KOPT-K1 (cell line): ENCODE measurements at regions not wholly inside any gene's neighbourhood (a gene's known extent, or its start where the extent isn't known, plus 50 kb on each side); places are given as distances from the start of the nearest gene placed in this dataset.

Experiments used
- H3K27ac ChIP-seq: fragments of 200-600 bp; sonication (generic); 2 replicates; pipeline ENCODE4 v1.5.1; 2016; ENCODE audit warnings: antibody characterized with exemption, mild to moderate bottlenecking, low read depth, low read length; ENCODE audit not compliant: poor library complexity, severe bottlenecking
- H3K36me3 ChIP-seq: fragments of 200-600 bp; sonication (generic); 2 replicates; pipeline ENCODE4 v1.5.1; 2017; ENCODE audit warnings: antibody characterized with exemption, mild to moderate bottlenecking, low read length, moderate library complexity; ENCODE audit not compliant: insufficient read depth
- H3K9me3 ChIP-seq: fragments of 200-600 bp; sonication (generic); 2 replicates; pipeline ENCODE4 v1.5.1; 2017; ENCODE audit warnings: antibody characterized with exemption, low read length, mild to moderate bottlenecking; ENCODE audit not compliant: insufficient read depth, poor library complexity, severe bottlenecking

- Histone ChIP-seq H3K36me3 (no peaks in the 10 kb centered on the region), H3K27ac (no peak overlapping the region), H3K9me3 (peaks cover 8% of the 10 kb centered on the region)
Observed at GRCh38 chr14:101457936-101458740, 103.2 kb upstream of the DIO3 start.

GRCh38 chr14:101458741-101459550 lies 102.3 kb upstream of the DIO3 start:
- H3K9me3 ChIP-seq, result peaks cover 6% of the 10 kb centered on the region
- H3K36me3 ChIP-seq, result no peaks in the 10 kb centered on the region
- no peak overlapping the region for H3K27ac ChIP-seq

GRCh38 chr14:101459551-101459900 lies 101.8 kb upstream of the DIO3 start:
- Histone ChIP-seq H3K9me3 (no peaks in the 10 kb centered on the region), H3K27ac (no peak overlapping the region)

GRCh38 chr14:101460521-101460920 lies 100.8 kb upstream of the DIO3 start:
- H3K36me3 ChIP-seq, result no peaks in the 10 kb centered on the region
- H3K9me3 ChIP-seq, result no peaks in the 10 kb centered on the region
- H3K27ac ChIP-seq, result no peak overlapping the region

More at GRCh38 chr14:101459551-101459900, 101.8 kb upstream of the DIO3 start:
- no peaks in the 10 kb centered on the region for H3K36me3 ChIP-seq

- no peaks in the 10 kb centered on the region for H3K9me3 ChIP-seq
- no peak overlapping the region for H3K27ac ChIP-seq
- H3K36me3 ChIP-seq, result no peaks in the 10 kb centered on the region
Observed at GRCh38 chr14:101460986-101461750, 100.1 kb upstream of the DIO3 start.

GRCh38 chr14:101461891-101462290 lies 99.4 kb upstream of the DIO3 start:
- no peaks in the 10 kb centered on the region for H3K9me3 ChIP-seq
- no peak overlapping the region for H3K27ac ChIP-seq
- no peaks in the 10 kb centered on the region for H3K36me3 ChIP-seq

- Histone ChIP-seq H3K9me3 (no peaks in the 10 kb centered on the region), H3K27ac (no peak overlapping the region), H3K36me3 (no peaks in the 10 kb centered on the region)
Observed at GRCh38 chr14:101462726-101463565, 98.3 kb upstream of the DIO3 start.

- no peak overlapping the region for H3K27ac ChIP-seq
- no peaks in the 10 kb centered on the region for H3K36me3 ChIP-seq
- H3K9me3 ChIP-seq, result no peaks in the 10 kb centered on the region
Observed at GRCh38 chr14:101463566-101464171, 97.6 kb upstream of the DIO3 start.

- H3K27ac ChIP-seq, result no peak overlapping the region
- no peaks in the 10 kb centered on the region for H3K9me3 ChIP-seq
- no peaks in the 10 kb centered on the region for H3K36me3 ChIP-seq
Observed at GRCh38 chr14:101464310-101464983, 96.8 kb upstream of the DIO3 start.

GRCh38 chr14:101464984-101465794 lies 96.1 kb upstream of the DIO3 start:
- no peaks in the 10 kb centered on the region for H3K36me3 ChIP-seq
- H3K9me3 ChIP-seq, result no peaks in the 10 kb centered on the region
- no peak overlapping the region for H3K27ac ChIP-seq

GRCh38 chr14:101465795-101466448 lies 95.4 kb upstream of the DIO3 start:
- no peaks in the 10 kb centered on the region for H3K9me3 ChIP-seq
- H3K27ac ChIP-seq, result no peak overlapping the region
- no peaks in the 10 kb centered on the region for H3K36me3 ChIP-seq

- Histone ChIP-seq H3K27ac (no peak overlapping the region), H3K36me3 (no peaks in the 10 kb centered on the region), H3K9me3 (no peaks in the 10 kb centered on the region)
Observed at GRCh38 chr14:101466456-101467180, 94.7 kb upstream of the DIO3 start.
